ENCODE measurements at regions not wholly inside any gene's neighbourhood (a gene's known extent, or its start where the extent isn't known, plus 50 kb on each side); places are given as distances from the start of the nearest gene placed in this dataset.

- TF ChIP-seq YY1 (IDR thresholded peaks at IDR 0.05; ENCODE audit: extremely low read depth, insufficient replicate concordance, low read depth, low read length) (no peak), CTCF (IDR thresholded peaks at IDR 0.05 in 2 of 3, conservative IDR thresholded peaks at IDR 0.05 in 1 of 3; ENCODE audit: borderline replicate concordance in 1 of 3, insufficient read depth in 1 of 3, low read depth in 2 of 3, low read length in 2 of 3) (no peak), RAD21 (IDR thresholded peaks at IDR 0.05; ENCODE audit: low read depth) (no peak), EZH2phosphoT487 (IDR thresholded peaks at IDR 0.05; ENCODE audit: borderline replicate concordance) (no peak)
These were observed 879.2 kb upstream of the ZEB2 start for GRCh38 chr2:145399131-145399530.
